HG02885 (cell line): ENCODE measurements at regions not wholly inside any gene's neighbourhood (a gene's known extent, or its start where the extent isn't known, plus 50 kb on each side); places are given as distances from the start of the nearest gene placed in this dataset.
A peak's percentile ranks its signal among the peaks of the same experiment; 100 is the strongest.

Source experiments
- ATAC-seq: cut with Tn5 transposase; IDR thresholded peaks from one replicate; pipeline ENCODE4 v1.9.1; 2021; ENCODE audit warnings: mild to moderate bottlenecking; ENCODE audit not compliant: unreplicated experiment, poor library complexity

DNA sequence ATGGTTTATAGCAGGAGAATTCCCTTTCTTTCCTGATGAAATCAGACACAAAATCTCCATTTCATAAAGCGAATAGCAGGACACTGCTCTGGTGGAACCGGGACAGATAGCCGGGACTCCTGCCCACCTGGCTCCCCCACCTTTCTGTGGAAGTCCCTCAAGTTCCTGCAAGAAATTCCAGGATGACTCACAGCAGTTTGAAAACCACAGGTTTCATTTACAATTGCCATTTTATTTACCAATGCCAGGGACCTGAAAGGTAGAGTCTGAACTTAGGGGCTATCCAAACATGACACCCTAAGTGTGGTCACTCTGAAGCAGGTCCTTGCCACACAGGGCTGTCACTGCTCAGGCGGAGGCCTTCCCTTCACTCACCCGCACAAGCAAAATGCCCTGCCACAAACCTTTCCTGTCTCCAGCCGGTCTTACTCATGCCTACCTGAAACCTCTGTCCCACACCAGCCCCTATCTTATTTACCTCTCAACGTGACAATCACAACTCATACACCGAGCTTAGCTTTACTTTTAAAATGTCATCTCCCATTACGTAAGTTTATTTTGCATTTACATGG is 63.3 kb upstream of the TAF1L start:
- ATAC-seq: no peak

DNA sequence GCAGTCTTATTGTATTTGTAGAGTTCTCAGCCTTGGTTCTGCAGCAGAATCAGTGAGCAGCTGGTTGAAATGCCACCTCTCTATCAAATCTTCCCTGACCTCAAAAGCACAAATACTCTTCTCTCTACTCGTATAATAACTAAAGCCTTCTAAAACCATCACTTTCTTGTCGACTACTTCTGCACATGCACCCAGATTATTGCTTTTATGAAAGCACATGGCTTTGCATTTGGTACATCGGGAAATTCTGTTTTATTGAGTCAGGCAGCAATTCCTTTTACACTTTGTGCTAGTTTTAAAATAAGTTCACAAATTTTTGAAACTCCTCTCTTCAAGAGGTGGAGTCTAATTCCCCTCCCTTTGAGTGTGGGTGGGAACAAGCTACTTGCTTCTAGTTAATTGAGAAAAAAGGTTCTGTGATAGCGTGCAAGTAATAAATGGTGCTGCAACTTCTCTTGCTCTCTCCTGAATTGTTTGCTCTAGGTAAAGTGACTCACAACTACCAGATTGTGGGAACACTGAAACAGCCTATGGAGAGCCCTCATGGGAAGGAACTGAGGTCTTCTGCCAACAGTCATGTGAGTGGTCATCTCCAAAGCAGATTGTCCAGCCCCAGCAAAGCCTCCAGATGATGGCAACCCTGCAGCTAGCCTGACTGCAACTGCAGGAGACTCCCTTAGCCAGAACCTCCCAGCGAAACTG is 66.0 kb upstream of the TAF1L start:
- ATAC-seq: no peak

DNA sequence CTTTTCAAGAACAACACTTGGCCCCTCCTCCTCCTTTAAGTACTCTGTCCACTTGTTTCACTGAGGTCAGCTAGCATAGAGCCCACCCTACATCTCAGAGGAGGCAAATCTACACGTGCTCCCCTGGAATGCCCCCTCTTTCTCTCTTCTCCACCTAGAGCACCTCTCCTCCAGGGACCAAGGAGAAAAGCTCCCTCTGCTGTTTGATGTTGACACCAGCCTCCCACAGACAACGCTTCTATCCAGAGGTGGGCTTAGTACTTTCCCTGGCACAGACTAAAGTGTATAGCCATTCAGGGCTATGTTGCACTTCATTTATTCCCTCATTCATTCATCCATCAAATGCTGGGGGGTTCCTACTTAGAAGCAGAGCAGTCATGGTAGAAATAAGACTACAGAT is 68.2 kb upstream of the TAF1L start:
- no peak for ATAC-seq

- ATAC-seq: no peak
Measured at GRCh38 chr9:32704343-32704742, 68.9 kb upstream of the TAF1L start.

DNA sequence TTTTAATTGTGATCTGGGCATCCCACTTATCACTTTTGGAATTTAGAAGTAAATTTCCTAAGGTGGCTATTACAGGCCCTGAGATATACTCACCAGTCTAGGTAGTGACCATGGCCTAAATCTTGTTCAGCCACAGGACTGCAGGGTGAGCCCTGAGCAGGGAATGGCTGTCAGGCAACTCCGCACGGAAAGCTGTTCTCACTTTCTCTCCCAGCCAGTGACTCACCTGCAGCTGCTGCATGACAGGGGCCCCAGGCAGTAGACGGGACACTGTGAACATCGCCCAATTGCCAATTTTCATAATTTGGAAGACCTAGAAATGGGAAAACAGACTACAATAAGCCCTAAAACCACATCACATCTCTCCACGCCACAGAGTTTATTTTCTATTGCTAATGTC is 69.6 kb upstream of the TAF1L start:
- ATAC-seq: no peak

GRCh38 chr9:32706004-32706724 is 70.7 kb upstream of the TAF1L start:
- no peak for ATAC-seq

DNA sequence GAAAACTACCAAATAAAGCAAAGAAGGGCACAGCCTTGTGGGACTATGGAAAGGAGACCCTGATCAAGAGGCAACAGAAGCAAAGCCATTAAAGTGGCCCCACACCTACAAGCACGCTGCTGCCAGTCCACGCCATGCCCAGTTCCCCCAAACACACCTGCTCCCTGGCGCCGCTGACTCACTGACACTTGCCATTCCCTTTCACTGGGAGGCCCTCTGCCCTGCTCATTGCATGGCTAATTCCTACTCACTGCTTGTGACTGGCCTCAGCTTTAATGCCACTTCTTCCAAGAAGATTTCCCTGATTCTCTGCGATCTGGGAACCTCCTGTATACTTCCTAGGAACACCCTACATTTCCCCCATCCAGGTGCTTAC is 71.2 kb upstream of the TAF1L start:
- no peak for ATAC-seq

DNA sequence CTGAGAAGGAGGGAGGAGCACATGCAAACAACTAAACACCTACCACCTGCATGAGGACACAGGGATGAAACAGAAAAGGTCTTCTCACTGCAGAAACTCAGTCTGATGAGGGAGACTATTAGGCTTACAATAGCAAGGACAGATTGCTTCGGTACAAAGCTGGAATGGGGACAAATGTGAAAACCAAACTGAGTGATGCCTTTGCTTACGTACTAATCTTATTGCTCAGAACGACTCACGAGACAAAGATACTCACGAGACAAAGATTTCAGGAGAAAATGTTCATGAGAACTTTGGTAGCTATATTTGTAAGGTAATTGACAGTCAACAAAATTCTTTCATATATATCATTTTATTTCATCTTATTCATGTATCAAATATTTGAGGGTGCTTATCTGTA is 71.9 kb upstream of the TAF1L start:
- no peak for ATAC-seq

GRCh38 chr9:32708480-32709150 is 73.1 kb upstream of the TAF1L start:
- no peak for ATAC-seq

GRCh38 chr9:32709871-32710270 is 73.5 kb upstream of the TMEM215 start:
- ATAC-seq: no peak

DNA sequence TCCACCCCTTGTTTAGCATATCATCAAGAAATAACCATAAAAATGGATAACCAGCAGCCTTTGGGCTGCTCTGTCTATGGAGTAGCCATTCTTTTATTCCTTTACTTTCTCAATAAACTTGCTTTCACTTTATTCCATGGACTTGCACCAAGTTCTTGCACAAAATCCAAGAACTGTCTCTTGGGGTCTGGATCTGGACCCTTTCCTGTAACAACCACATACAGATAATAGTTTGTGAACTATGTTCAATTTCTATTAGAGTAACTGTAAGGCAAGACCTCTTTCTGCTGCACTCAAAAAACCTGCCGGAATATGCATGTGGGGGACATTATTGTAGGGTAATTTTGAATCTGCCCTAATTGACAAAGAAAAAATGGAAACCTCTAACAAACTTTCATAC is 66.9 kb upstream of the TMEM215 start:
- no peak for ATAC-seq

GRCh38 chr9:32716955-32717543 is 66.3 kb upstream of the TMEM215 start:
- ATAC-seq: no peak

- peak; percentile 64 for ATAC-seq
Measured at GRCh38 chr9:32722704-32723103, 60.6 kb upstream of the TMEM215 start.

DNA sequence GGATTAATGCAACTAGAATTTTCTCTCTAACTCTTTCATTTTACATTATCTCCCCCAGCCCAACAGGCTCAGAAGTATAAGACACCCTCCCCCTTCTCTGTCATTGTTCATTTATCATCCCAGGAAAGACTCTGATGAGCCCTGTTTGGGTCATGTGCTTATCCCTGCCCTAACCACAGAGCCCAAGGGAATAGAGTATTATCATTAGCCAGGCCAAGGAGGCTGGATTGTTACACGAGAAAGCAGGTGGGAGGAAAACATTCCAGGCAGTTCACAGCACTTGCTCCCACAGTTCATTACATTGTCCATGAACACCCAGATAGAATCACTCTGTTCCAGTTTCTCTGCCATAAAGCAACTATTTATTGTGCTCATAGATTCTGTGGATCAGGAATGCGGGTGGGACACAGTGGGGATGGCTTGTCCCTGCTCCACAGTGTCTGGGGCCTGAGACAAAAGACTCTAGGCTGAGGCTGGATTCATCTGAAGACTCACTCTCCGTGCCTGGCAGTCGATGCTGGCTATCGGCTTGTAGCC is 59.5 kb upstream of the TMEM215 start:
- ATAC-seq: no peak

DNA sequence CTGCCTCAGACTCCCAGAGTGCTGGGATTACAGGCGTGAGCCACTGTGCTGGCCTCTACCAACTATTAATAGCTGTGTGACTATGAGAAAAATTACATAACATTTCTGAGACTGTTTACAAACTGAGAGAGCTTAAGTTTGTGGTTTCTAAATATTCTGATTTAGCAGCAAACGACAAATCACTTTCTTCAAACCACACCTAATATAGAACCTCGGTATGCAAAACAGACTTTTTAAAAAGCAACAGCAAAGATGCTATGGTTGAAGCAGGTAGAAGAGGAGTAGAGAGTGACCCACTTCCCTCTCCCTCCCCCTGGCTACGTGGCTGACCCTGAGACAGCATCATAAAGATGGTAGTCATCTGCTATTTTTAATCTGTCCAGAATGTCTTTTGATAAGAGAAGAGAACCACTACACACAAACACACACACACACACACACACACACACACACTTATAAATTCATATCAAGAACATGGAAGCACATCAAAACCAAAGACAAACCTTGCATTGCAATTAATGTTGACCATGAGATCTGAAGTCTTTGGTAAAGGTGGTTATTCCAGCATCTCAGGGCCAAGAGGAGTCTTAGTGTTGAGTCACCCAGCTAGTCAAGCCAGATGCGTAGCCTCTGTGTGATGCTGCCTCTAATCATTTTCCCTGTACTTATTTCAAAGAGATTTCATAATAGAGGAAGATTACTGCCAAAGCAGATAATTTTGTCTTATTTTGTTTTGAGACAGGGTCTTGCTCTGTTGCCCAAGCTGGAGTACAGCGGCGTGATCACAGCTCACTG is 58.1 kb upstream of the TMEM215 start:
- ATAC-seq: peak; percentile 67

DNA sequence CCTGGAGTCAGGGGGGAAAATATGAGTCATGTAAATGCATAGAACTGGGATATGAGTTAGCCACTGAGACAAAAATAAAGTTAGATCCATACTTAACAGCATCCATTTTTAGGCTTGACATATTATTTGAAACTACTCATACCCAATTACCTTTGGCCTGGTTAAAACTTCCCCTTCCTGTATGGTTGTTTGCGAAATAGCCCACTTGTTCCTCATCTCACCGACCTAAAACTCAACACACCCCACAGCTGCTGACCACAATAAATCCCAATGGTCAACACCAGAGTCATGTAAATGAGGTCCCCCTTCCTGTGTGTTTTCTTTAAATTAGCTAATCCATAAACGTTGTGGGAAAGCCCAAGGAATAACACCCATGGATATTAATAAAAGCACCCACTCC is 55.2 kb upstream of the TMEM215 start:
- no peak for ATAC-seq
